ENCODE measurements at regions not wholly inside any gene's neighbourhood (a gene's known extent, or its start where the extent isn't known, plus 50 kb on each side); places are given as distances from the start of the nearest gene placed in this dataset.
"Not testable (repeated sequence)": the region's sequence is repeated elsewhere in the genome, so short reads cannot be mapped to it uniquely, and the experiment has no call there.

DNA sequence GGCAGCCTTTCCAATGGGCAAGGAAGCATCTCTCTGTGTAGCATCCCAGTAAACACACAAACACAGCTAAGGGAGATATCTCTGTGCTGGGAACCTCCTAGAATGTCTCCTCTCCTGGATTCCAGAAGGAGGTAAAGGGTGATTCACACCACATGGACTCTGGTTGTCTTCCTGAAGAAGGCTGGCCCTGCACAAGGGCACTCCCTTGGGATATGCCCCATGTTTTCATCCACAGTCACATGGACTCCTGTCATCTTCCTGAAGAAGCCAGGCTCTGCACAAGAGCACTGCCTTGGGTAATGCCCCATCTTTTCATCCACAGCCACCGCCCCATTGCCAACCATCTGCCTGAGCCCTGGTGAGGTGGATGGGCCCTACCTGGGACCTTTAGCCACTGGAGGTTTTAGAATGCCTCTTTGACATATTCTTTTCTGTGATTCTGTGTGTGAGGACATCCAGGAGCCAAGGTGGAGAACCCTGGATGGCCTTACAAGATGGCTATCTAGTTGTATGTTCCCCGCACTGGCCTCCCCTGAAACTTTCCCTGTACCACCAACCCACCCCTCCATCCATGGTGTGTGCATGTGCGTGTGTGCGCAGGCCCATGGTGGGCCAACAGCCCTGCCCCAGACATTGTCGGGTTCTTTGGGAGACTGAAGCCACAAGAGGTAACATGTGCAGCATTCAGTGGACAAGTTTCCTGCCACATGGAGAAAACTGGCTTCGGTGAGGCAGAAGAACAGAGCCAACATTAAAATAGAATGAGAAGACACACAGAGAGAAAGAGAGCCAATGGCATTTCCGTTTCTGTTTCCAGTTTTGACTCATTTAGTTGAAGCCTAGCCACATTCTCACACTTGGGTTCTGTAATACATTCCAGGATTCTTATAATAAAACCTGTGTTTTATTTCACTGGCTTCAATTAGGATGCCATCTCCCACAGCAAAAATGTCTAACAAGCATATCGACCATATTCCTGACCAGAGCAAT, 110.2 kb upstream of the CST7 start:
- no peak for DNase-seq

- no peak for DNase-seq
Measured at GRCh38 chr20:24840121-24840713, 108.9 kb upstream of the CST7 start.

GRCh38 chr20:24842274-24842917, 106.7 kb upstream of the CST7 start:
- no peak for DNase-seq

DNA sequence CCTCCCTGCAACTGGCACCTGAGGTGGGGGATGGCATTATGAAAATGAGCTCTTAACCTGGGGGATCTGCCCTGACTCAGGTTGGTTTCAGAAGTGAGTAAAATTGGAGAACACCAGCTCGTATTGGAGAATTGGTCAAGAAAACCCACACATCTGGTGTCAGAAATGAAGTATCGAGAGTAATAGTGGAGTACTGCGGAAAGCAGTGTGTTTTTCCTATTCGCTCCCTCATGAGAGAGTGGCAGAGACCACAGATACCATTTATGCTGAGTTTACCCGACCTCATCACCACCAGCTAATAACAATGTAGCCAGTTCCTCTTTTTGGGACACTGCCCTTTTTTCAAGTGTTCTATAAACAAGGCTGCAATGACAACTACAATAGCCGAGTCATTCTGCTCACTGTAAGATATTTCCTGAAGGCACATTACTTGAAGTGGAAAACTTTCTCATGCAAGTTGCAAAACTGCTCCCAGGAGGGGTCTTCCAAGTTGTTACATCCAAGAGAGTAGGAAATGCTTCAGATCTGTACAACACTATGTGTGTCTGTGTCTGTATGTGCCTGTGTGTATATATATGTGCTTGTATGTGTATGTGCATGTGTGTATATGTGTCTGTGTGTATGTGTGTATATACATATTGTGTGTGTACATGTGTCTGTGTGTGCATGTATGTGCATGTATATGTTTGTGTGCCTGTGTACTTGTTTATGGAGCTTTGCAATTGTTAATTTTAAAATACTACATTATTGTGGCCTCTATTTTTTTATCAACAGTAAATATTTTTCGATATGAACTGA, 106.0 kb upstream of the CST7 start:
- no peak for DNase-seq

- no peak for DNase-seq
Measured at GRCh38 chr20:24850176-24850575, 98.9 kb upstream of the CST7 start.

DNA sequence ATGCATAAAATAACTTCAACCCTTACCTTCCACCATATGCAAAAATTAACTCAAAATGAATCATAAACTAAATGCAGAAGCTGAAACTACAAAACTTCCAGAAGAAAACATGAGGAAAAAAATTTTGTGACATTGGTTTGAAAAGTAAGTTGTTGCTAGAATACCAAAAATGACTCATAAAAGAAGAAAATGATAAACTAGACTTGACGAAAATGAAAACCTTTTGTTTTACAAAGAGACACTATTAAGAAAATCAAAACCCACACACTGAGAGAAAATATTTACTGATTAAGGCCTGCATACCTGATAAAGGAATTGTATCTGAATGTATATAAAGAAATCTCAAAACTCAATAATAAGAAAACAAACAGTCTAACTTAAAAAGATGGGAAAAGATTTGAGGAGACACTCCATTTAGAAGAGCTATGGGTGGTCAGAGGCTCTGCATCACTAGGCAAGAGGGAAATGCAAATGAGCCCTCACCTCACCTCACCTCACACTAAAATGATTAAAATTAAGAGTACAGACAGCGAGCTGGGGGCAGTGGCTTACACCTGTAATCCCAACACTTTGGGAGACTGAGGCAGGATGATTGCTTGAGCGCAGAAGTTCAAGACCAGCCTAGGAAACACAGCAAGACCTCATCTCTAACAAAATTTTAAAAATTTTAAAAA, 97.6 kb upstream of the CST7 start:
- DNase-seq: no peak

DNA sequence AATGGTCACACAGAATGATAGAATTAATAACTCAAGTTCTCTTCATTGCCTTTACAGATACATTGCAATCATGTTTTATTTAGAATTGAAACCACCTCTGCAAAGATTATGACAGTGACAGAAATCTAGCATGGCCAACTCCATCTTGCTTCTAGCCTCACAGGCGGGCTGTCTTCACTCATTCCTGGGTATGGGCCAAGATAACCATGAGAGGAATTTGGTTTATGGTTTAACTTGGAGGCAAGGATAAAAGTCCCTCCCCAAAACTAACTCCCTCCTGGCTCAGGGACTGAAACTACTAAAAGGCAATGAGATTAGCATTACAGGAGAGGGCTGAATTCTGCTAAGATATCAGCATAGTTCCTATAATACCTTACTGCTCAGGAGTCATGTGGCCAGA, 95.2 kb upstream of the CST7 start:
- DNase-seq: no peak

- DNase-seq: no peak
Measured at GRCh38 chr20:24855848-24856247, 93.2 kb upstream of the CST7 start.

GRCh38 chr20:24858500-24858899, 90.6 kb upstream of the CST7 start:
- DNase-seq: not testable (repeated sequence)

DNA sequence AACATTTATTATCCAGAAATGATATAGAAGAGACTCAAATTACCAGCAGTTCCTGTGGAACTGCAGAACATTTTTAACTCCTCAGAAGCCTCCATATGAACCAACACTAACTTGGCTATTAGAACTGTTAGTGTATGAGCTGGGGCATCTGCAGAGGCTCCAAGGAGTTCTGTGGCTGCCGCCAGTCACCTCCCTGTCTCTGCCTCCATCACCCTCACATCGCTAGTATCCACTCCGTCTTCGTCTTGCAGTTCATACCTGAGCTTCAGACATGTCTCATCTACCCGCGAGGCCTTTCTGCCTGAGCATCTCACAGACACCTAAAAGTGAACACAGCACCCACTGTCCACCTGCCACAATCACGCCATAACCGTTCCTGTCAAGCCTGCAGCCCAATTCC, 89.5 kb upstream of the CST7 start:
- DNase-seq: no peak

DNA sequence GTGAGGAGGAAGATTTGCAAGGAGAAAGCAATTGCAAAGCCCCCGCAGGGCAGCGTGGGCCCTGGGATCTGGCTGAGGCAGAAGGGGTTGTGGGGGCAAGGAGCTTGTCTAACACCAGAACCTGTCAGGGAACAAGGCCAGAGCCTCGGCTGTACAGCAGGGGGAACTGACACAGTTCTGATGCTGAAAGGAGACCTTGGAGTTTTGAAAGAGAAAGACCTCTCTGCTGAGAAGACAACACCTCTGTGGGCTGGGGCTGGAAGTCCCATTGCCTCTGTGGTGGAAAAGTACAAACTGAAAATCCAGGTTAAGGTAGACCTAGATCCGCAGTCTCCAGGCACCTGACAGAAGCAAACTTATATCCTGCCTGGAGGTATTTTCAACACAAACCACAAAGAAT, 86.9 kb upstream of the CST7 start:
- DNase-seq: no peak

DNA sequence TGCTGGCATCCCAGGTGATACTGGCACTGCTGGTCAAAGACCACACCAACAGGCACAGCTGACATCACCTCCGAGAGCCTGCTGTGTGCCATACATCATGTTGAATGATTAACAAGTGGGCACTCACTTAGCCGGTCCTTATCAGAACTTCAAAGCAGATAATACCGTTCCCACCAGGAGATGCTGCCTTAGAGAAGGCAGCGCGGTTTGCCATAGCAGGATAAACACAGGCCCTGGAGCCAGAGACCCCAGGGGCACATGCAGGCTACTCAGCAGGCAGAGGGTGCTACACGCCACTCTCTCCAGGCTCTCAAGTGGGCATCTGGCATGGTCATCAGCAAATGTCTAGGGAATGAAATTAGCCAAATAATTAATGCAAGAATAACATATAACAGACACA, 86.5 kb upstream of the CST7 start:
- no peak for DNase-seq

DNA sequence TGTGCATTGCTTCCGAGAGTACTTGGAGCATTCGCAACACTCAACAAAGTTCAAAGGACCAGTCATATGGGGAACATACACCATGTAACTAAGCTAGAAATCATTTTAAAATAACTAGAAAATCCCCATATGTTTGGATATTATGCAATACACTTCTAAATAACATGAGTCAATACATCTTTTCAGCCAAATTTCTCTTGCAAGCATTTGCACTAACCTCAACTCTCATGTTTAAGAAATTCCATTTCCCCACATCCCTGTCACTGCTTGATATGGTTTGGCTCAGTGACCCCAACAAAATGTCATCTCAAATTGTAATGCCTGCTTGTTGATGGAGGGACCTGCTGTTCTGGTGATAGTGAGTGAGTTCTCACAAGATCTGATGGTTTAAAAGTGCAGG, 85.7 kb upstream of the CST7 start:
- no peak for DNase-seq

DNA sequence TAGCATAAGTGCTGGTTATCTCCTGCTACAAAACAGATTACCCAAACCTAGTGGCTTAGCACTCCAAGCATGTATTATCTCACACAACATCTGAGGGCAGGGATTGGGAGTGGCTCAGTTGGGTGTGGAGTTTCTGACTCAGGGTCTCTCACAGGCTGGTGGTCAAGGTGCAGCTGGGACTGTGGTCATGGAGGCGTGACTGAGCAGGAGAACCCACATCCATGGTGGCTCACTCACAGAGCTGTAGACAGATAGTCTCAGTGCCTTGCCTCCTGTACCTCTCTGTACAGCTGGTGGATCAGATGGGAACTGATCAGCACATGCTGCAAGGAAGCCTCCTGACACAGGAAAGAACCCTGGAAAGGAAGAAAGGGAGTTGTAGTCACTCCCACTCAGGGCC, 83.1 kb upstream of the CST7 start:
- no peak for DNase-seq

DNA sequence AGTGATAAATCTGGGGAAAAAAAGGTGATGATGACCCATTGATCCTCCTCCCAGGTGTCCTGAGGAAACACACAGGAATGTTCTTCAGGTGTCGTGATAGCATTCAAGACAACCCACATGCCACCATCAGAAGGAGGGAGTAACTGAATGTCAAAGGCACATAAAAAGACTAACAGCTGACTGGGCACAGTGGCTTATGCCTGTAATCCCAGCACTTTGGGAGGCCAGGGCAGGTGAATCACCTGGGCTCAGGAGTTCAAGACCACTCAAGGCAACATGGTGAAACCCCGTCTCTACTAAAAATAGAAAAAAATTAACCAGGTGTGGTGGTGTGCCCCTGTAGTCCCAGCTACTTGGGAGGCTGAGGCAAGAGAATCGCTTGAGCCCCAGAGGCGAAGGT, 82.3 kb upstream of the CST7 start:
- no peak for DNase-seq

DNA sequence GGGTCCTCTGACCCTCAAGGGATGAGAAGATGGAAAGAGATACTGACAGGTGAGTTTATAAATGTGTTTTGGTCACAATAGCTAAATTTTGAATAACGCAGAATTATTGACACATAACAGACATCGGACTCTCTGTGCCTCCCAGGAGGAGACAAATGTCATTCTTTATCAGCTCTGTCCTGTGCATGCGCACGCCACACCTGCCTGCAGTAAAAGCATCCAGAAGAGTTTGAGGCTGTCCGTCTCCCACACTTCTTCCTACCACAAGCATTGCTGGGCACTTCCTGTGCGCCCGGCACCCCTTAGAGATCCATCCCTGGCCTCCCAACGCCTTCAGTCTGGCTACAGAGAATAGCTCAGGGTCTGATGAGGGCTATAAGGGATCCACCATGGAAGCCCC, 81.5 kb upstream of the CST7 start:
- no peak for DNase-seq

DNA sequence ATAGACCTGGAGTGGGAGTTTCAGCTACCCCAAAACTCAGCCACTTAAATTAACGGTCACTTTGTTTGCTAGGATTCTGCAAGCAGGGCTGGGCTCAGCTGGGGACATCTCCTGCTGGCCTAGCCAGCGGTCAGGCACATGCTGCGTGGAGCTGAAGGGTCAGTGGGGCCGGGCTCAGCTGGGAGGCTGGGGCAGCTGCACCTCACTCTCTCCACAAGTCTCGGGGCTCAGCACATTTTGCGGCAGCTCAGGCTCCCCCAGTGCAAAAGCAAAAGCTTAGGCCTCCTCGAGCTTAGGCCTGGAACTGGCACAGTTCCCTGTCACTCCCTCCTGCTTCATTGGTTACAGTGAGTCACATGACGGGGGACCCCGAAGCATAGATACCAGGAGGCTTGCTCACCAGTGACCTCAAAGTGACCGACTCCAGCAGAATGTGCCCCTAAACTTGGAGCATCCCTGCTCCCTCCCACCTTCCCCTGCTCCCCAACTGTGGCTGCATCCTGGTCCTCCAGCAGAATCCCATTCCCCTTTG, 80.6 kb upstream of the CST7 start:
- DNase-seq: no peak

DNA sequence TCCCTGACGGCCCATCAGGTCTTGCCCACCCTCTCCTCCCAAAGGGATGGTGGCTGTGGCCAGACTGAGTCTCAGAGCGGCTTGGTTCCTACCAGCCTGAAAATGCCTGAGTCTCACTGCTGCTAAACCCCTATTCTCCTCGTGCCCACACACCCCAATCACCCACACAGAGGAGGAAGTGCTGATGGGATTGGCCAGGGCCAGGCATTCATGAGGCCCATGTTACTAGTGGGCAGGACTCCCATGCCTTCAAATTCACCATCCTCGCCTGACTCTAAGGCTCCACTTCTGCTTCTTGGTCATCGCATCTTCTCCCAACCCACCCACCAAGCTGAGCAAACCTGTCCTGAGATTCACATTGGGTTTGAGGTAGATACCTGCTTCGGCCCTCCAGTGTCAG, 80.1 kb upstream of the CST7 start:
- DNase-seq: no peak

GRCh38 chr20:24870057-24870456, 79.0 kb upstream of the CST7 start:
- no peak for DNase-seq

- no peak for DNase-seq
Measured at GRCh38 chr20:24870881-24871280, 78.2 kb upstream of the CST7 start.

GRCh38 chr20:24871480-24872213, 77.4 kb upstream of the CST7 start:
- DNase-seq: no peak

All from SW 1271 (cell line).